ENCODE measurements at regions not wholly inside any gene's neighbourhood (a gene's known extent, or its start where the extent isn't known, plus 50 kb on each side); places are given as distances from the start of the nearest gene placed in this dataset.

DNA sequence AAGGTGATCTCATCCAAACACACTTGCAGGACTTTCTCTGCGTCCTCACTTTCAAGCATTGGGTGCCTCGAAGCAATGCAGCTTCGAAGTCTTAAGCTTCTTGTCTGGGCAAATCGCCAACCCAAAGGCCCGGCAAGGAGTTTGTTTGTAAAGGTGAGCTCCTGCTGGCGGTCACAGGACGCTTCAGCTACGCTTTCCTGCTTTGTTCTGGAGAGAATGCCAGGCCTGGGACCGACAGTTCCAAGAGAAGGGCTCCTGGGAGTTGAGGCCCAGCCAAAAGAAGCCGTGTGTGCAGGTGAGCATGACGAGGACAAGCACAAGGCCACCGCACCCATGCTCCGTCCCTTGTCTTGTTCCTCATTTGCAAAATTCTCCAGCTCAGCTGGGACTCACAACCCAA, 106.6 kb upstream of the DOCK1 start:
- TF ChIP-seq, protein P1, sequence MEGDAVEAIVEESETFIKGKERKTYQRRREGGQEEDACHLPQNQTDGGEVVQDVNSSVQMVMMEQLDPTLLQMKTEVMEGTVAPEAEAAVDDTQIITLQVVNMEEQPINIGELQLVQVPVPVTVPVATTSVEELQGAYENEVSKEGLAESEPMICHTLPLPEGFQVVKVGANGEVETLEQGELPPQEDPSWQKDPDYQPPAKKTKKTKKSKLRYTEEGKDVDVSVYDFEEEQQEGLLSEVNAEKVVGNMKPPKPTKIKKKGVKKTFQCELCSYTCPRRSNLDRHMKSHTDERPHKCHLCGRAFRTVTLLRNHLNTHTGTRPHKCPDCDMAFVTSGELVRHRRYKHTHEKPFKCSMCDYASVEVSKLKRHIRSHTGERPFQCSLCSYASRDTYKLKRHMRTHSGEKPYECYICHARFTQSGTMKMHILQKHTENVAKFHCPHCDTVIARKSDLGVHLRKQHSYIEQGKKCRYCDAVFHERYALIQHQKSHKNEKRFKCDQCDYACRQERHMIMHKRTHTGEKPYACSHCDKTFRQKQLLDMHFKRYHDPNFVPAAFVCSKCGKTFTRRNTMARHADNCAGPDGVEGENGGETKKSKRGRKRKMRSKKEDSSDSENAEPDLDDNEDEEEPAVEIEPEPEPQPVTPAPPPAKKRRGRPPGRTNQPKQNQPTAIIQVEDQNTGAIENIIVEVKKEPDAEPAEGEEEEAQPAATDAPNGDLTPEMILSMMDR (conservative IDR thresholded peaks at IDR 0.05 in 1 of 2, IDR thresholded peaks at IDR 0.05 in 1 of 2; ENCODE audit: low read depth in 1 of 2, low read length in 2 of 2) = no peak
- no peak for TF ChIP-seq EZH2 (IDR thresholded peaks at IDR 0.05; ENCODE audit: low read length, missing control alignments)

Measured in fibroblast of lung (primary cell).